HEK293 (cell line): ENCODE measurements at regions not wholly inside any gene's neighbourhood (a gene's known extent, or its start where the extent isn't known, plus 50 kb on each side); places are given as distances from the start of the nearest gene placed in this dataset.

Experiments
- CTCF ChIA-PET: fragments of 350-600 bp; formaldehyde crosslinking; extraction: SDS; loops from one replicate; lab custom pipeline; 2021; ENCODE audit warnings: antibody characterized with exemption; lab: Yijun Ruan, JAX
- POLR2A ChIA-PET: fragments of 300-600 bp; formaldehyde crosslinking; extraction: SDS; loops from one replicate; lab custom pipeline; 2020; ENCODE audit warnings: antibody characterized with exemption, inconsistent platforms; lab: Yijun Ruan, JAX
- H3K27ac ChIP-seq: fragments of 200-500 bp; sonication (Bioruptor generic); 2 replicates; pipeline ENCODE4 v1.5.1; 2014; ENCODE audit warnings: low read depth, low read length, control low read depth, inconsistent platforms; ENCODE audit errors: extremely low read depth
- H3K36me3 ChIP-seq, 2 experiments: fragments of 200-500 bp in 1 of 2; sonication (Bioruptor generic) in 1 of 2; 1 replicate in 1 of 2; 2 replicates in 1 of 2; pipeline ENCODE4 v1.5.1; 2014 to 2017; ENCODE audit warnings: inconsistent platforms in 2 of 2, low read length in 2 of 2; ENCODE audit not compliant: control insufficient read depth in 2 of 2, insufficient read depth in 1 of 2
- H3K4me1 ChIP-seq: fragments of 200-500 bp; sonication (Bioruptor generic); 2 replicates; pipeline ENCODE4 v1.5.1; 2014; ENCODE audit warnings: mild to moderate bottlenecking, low read length, inconsistent platforms; ENCODE audit not compliant: control insufficient read depth, insufficient read depth
- H3K4me3 ChIP-seq: 2 replicates; pipeline ENCODE4 v1.5.1; 2011; ENCODE audit warnings: low read depth, mild to moderate bottlenecking, control low read depth, low read length, moderate library complexity
- H3K9me3 ChIP-seq: fragments of 200-500 bp; sonication (Bioruptor generic); 2 replicates; pipeline ENCODE4 v1.5.1; 2014; ENCODE audit warnings: low read depth, low read length, inconsistent platforms; ENCODE audit not compliant: control insufficient read depth, insufficient read depth
- BCL11B ChIP-seq: fragments of 450-650 bp; formaldehyde crosslinking; IDR thresholded peaks from 2 replicates; pipeline ENCODE4 v1.5.1; 2016; ENCODE audit warnings: low read depth, missing biosample characterization, missing genetic modification characterization
- EGR2 ChIP-seq: fragments of 450-650 bp; formaldehyde crosslinking; IDR thresholded peaks from 2 replicates; pipeline ENCODE4 v1.5.1; 2016; ENCODE audit warnings: low read depth, missing biosample characterization, missing genetic modification characterization
- SCRT2 ChIP-seq: fragments of 450-650 bp; formaldehyde crosslinking; IDR thresholded peaks from 2 replicates; pipeline ENCODE4 v1.5.1; 2016; ENCODE audit warnings: missing biosample characterization, missing genetic modification characterization
- ZBTB20 ChIP-seq: fragments of 450-650 bp; formaldehyde crosslinking; IDR thresholded peaks from 2 replicates; pipeline ENCODE4 v1.5.1; 2016; ENCODE audit warnings: missing biosample characterization, missing genetic modification characterization
- ZBTB48 ChIP-seq: fragments of 450-650 bp; formaldehyde crosslinking; IDR thresholded peaks from 2 replicates; pipeline ENCODE4 v1.5.1; 2016; ENCODE audit warnings: missing biosample characterization, missing genetic modification characterization
- ZNF133 ChIP-seq: fragments of 450-650 bp; formaldehyde crosslinking; IDR thresholded peaks from 2 replicates; pipeline ENCODE4 v1.5.1; 2016; ENCODE audit warnings: missing biosample characterization, missing genetic modification characterization
- ZNF19 ChIP-seq: fragments of 450-650 bp; formaldehyde crosslinking; IDR thresholded peaks from 2 replicates; pipeline ENCODE4; 2016; ENCODE audit warnings: missing biosample characterization, missing genetic modification characterization, low read depth
- ZNF214 ChIP-seq: fragments of 450-650 bp; formaldehyde crosslinking; IDR thresholded peaks from 2 replicates; pipeline ENCODE4 v1.5.1; 2017; ENCODE audit warnings: missing biosample characterization, mild to moderate bottlenecking, missing genetic modification characterization, borderline replicate concordance
- ZNF248 ChIP-seq: fragments of 450-650 bp; formaldehyde crosslinking; IDR thresholded peaks from 2 replicates; pipeline ENCODE4 v1.5.1; 2017; ENCODE audit warnings: missing biosample characterization, missing genetic modification characterization
- ZNF311 ChIP-seq: fragments of 450-650 bp; formaldehyde crosslinking; IDR thresholded peaks from 2 replicates; pipeline ENCODE4 v1.5.1; 2017; ENCODE audit warnings: missing biosample characterization, missing genetic modification characterization, borderline replicate concordance
- ZNF335 ChIP-seq: fragments of 450-650 bp; formaldehyde crosslinking; conservative IDR thresholded peaks from 2 replicates; pipeline ENCODE4 v1.5.1; 2016; ENCODE audit warnings: missing biosample characterization, missing genetic modification characterization
- ZNF423 ChIP-seq: fragments of 450-650 bp; formaldehyde crosslinking; IDR thresholded peaks from 2 replicates; pipeline ENCODE4 v1.5.1; 2016; ENCODE audit warnings: missing biosample characterization, missing genetic modification characterization
- ZNF514 ChIP-seq: fragments of 450-650 bp; formaldehyde crosslinking; IDR thresholded peaks from 2 replicates; pipeline ENCODE4 v1.5.1; 2016; ENCODE audit warnings: missing biosample characterization, missing genetic modification characterization
- ZNF629 ChIP-seq: fragments of 450-650 bp; formaldehyde crosslinking; IDR thresholded peaks from 2 replicates; pipeline ENCODE4 v1.5.1; 2017; ENCODE audit warnings: missing biosample characterization, missing genetic modification characterization
- ZNF677 ChIP-seq: fragments of 450-650 bp; IDR thresholded peaks from 2 replicates; pipeline ENCODE4 v1.5.0; 2018; ENCODE audit warnings: missing biosample characterization, mild to moderate bottlenecking, missing genetic modification characterization, moderate library complexity
- ZNF777 ChIP-seq: fragments of 450-650 bp; formaldehyde crosslinking; IDR thresholded peaks from 2 replicates; pipeline ENCODE4 v1.5.1; 2017; ENCODE audit warnings: missing biosample characterization, missing genetic modification characterization, borderline replicate concordance
- ZNF791 ChIP-seq: fragments of 450-650 bp; formaldehyde crosslinking; IDR thresholded peaks from 2 replicates; pipeline ENCODE4 v1.5.1; 2016; ENCODE audit warnings: missing biosample characterization, missing genetic modification characterization
- TF ChIP-seq, protein P1 (sequence below): fragments of 450-650 bp; formaldehyde crosslinking; IDR thresholded peaks from 2 replicates; pipeline ENCODE4 v1.5.1; 2017; ENCODE audit warnings: missing biosample characterization, missing genetic modification characterization
- TF ChIP-seq, protein P2 (sequence below): fragments of 450-650 bp; formaldehyde crosslinking; IDR thresholded peaks from 2 replicates; pipeline ENCODE4 v1.5.0; 2017; ENCODE audit warnings: missing biosample characterization, missing genetic modification characterization, borderline replicate concordance
- TF ChIP-seq, protein P3 (sequence below): fragments of 450-650 bp; formaldehyde crosslinking; IDR thresholded peaks from 2 replicates; pipeline ENCODE4 v1.5.1; 2016; ENCODE audit warnings: missing biosample characterization, missing genetic modification characterization, borderline replicate concordance

DNA sequence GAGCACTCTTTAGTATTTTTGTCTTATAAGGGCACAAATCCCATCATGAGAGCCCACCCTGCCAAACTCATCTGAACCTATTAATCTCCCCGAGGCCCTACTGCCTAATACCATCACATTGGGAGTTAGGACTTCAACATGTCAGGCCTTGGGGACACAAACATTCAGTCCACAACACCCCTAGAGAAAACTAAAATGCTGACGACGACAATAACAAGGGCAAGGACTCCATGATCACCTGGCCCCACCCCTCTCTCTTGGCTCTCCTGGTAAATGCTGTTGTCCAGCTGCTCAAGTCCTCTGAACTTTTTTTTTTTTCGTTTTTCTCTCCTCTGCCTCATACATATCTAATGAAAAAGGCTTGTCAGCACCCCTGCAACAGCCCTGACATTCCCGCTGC is 118.8 kb upstream of the MKI67 start (continued):
- TF ChIP-seq, protein P1, sequence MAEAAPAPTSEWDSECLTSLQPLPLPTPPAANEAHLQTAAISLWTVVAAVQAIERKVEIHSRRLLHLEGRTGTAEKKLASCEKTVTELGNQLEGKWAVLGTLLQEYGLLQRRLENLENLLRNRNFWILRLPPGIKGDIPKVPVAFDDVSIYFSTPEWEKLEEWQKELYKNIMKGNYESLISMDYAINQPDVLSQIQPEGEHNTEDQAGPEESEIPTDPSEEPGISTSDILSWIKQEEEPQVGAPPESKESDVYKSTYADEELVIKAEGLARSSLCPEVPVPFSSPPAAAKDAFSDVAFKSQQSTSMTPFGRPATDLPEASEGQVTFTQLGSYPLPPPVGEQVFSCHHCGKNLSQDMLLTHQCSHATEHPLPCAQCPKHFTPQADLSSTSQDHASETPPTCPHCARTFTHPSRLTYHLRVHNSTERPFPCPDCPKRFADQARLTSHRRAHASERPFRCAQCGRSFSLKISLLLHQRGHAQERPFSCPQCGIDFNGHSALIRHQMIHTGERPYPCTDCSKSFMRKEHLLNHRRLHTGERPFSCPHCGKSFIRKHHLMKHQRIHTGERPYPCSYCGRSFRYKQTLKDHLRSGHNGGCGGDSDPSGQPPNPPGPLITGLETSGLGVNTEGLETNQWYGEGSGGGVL (tag by site-specific recombination) = no peak
- no peak for TF ChIP-seq ZBTB20 (tag by site-specific recombination)

DNA sequence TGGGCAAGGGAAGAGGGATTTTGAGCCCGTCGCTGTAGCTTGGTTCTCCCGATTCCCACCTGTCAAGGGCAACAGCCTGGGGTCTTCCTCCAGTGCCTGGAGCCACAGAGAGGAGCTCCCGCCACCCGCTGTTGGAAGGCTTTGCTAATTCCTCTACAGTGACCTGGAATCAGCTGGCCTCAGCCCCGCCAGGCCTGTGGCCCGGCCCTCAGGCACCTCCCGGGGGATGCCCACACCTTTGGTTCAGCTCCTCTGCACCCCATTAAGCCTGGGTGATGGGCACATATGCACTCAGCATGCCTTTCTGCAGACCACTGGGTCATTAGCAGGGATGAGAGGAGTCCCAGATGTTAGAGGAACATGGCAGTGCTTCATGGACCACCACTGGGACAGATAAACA is 121.4 kb upstream of the MKI67 start:
- Histone ChIP-seq H3K4me1 (no peaks in the 10 kb centered on the region), H3K36me3 (no peaks in the 10 kb centered on the region), H3K9me3 (no peaks in the 10 kb centered on the region), H3K27ac (no peak overlapping the region), H3K4me3 (no peak overlapping the region)
- ChIA-PET CTCF (interaction anchor here (0.6 to 3.0 kb wide), 3 partner anchors 16 to 298 kb away, joined by 3 to 8 read pairs (median 4); no protein-coding TSS in a partner anchor), POLR2A (no interaction called here)
- TF ChIP-seq ZNF335 (tag by site-specific recombination) (no peak), ZNF777 (no peak), ZNF791 (tag by site-specific recombination) (no peak), BCL11B (tag by site-specific recombination) (no peak), ZNF19 (tag by site-specific recombination) (no peak), ZNF514 (tag by site-specific recombination) (no peak), ZNF423 (no peak), ZNF629 (tag by site-specific recombination) (no peak), ZNF677 (no peak), ZNF133 (tag by site-specific recombination) (no peak), ZBTB48 (no peak), ZNF311 (no peak), ZNF214 (no peak), EGR2 (tag by site-specific recombination) (no peak), ZNF248 (tag by site-specific recombination) (no peak), SCRT2 (tag by site-specific recombination) (no peak), ZBTB20 (tag by site-specific recombination) (no peak)
- TF ChIP-seq, protein P2, sequence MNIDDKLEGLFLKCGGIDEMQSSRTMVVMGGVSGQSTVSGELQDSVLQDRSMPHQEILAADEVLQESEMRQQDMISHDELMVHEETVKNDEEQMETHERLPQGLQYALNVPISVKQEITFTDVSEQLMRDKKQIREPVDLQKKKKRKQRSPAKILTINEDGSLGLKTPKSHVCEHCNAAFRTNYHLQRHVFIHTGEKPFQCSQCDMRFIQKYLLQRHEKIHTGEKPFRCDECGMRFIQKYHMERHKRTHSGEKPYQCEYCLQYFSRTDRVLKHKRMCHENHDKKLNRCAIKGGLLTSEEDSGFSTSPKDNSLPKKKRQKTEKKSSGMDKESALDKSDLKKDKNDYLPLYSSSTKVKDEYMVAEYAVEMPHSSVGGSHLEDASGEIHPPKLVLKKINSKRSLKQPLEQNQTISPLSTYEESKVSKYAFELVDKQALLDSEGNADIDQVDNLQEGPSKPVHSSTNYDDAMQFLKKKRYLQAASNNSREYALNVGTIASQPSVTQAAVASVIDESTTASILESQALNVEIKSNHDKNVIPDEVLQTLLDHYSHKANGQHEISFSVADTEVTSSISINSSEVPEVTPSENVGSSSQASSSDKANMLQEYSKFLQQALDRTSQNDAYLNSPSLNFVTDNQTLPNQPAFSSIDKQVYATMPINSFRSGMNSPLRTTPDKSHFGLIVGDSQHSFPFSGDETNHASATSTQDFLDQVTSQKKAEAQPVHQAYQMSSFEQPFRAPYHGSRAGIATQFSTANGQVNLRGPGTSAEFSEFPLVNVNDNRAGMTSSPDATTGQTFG (tag by site-specific recombination) = no peak
- TF ChIP-seq, protein P3, sequence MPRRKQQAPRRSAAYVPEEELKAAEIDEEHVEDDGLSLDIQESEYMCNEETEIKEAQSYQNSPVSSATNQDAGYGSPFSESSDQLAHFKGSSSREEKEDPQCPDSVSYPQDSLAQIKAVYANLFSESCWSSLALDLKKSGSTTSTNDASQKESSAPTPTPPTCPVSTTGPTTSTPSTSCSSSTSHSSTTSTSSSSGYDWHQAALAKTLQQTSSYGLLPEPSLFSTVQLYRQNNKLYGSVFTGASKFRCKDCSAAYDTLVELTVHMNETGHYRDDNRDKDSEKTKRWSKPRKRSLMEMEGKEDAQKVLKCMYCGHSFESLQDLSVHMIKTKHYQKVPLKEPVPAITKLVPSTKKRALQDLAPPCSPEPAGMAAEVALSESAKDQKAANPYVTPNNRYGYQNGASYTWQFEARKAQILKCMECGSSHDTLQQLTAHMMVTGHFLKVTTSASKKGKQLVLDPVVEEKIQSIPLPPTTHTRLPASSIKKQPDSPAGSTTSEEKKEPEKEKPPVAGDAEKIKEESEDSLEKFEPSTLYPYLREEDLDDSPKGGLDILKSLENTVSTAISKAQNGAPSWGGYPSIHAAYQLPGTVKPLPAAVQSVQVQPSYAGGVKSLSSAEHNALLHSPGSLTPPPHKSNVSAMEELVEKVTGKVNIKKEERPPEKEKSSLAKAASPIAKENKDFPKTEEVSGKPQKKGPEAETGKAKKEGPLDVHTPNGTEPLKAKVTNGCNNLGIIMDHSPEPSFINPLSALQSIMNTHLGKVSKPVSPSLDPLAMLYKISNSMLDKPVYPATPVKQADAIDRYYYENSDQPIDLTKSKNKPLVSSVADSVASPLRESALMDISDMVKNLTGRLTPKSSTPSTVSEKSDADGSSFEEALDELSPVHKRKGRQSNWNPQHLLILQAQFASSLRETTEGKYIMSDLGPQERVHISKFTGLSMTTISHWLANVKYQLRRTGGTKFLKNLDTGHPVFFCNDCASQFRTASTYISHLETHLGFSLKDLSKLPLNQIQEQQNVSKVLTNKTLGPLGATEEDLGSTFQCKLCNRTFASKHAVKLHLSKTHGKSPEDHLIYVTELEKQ (tag by site-specific recombination) = no peak
